HCT116 (cell line): ENCODE measurements at regions not wholly inside any gene's neighbourhood (a gene's known extent, or its start where the extent isn't known, plus 50 kb on each side); places are given as distances from the start of the nearest gene placed in this dataset.

Experiments
- ATAC-seq: fragments of 200-7000 bp; cut with Tn5 transposase; 2 replicates; pipeline ENCODE4 v1.9.1; 2020; ENCODE audit warnings: mild to moderate bottlenecking, moderate library complexity
- BruUV-seq: library from RNA; stranded (reverse); fragments of 400-500 nt; replicated peaks from 2 replicates; lab custom pipeline; 2021; lab: Mats Ljungman, UMichigan
- CTCF ChIA-PET: fragments of 300-600 bp; sonication (Branson Sonifier 250); formaldehyde crosslinking; loops from one replicate; lab custom pipeline; 2021; ENCODE audit warnings: antibody characterized with exemption; lab: Charles Lee
- POLR2A ChIA-PET: fragments of 300-600, 350-600 bp; sonication (Branson Sonifier 250); formaldehyde crosslinking; loops from one replicate; lab custom pipeline; 2021; ENCODE audit warnings: antibody characterized with exemption; lab: Charles Lee
- RAD21 ChIA-PET, 2 experiments: fragments of 300-600 bp; sonication (Branson Sonifier 250); formaldehyde crosslinking; loops; one replicate each; lab custom pipeline; 2023; ENCODE audit warnings: low total read pairs in 2 of 2; ENCODE audit not compliant: uncharacterized antibody in 2 of 2, unreplicated experiment in 2 of 2, low non-redundant PET in 1 of 2; lab: Charles Lee
- DNase-seq: peaks from one replicate; pipeline ENCODE4 v3.0.0-alpha.2; 2010; ENCODE audit warnings: low read depth, low spot score
- H2AFZ ChIP-seq: fragments of 200-600 bp; shearing (Covaris generic), sonication (generic); 2 replicates; pipeline ENCODE4 v1.6.1; 2017; ENCODE audit warnings: low read depth, mixed run types, mixed read lengths, antibody characterized with exemption, low read length; ENCODE audit not compliant: poor library complexity, severe bottlenecking
- H3K27ac ChIP-seq: 2 replicates; pipeline ENCODE4 v1.5.1; 2012; ENCODE audit warnings: low read depth, low read length
- H3K27me3 ChIP-seq: fragments of 200-600 bp; sonication (generic); 2 replicates; pipeline ENCODE4 v1.6.1; 2016; ENCODE audit warnings: mixed run types, low read length, mixed read lengths; ENCODE audit not compliant: insufficient read depth
- H3K36me3 ChIP-seq, 2 experiments: fragments of 200-500 bp in 1 of 2; fragments of 200-600 bp in 1 of 2; sonication (Bioruptor generic) in 1 of 2; sonication (generic) in 1 of 2; 2 replicates each; pipeline versions ENCODE4 v1.5.1 to v1.6.1; 2014 to 2016; ENCODE audit warnings: low read length in 2 of 2, inconsistent platforms in 1 of 2, mixed read lengths in 1 of 2, mixed run types in 1 of 2; ENCODE audit not compliant: insufficient read depth in 2 of 2, control insufficient read depth in 1 of 2
- H3K4me1 ChIP-seq, 2 experiments: fragments of 200-600 bp in 1 of 2; sonication (generic) in 1 of 2; 2 replicates each; pipeline versions ENCODE4 v1.5.1 to v1.6.1; 2012 to 2017; ENCODE audit warnings: low read length in 2 of 2, inconsistent platforms in 1 of 2, mild to moderate bottlenecking in 1 of 2, mixed read lengths in 1 of 2, mixed run types in 1 of 2, moderate library complexity in 1 of 2; ENCODE audit not compliant: insufficient read depth in 2 of 2, control insufficient read depth in 1 of 2
- H3K4me2 ChIP-seq: fragments of 200-600 bp; sonication (generic); 2 replicates; pipeline ENCODE4 v1.6.1; 2017; ENCODE audit warnings: mixed run types, low read length, mixed read lengths
- H3K4me3 ChIP-seq, 2 experiments: fragments of 200-600 bp in 1 of 2; sonication (generic) in 1 of 2; replicated peaks in 1 of 2; 2 replicates each; pipeline ENCODE4 v1.5.1; 2011 to 2016; ENCODE audit warnings: low read length in 2 of 2, control low read depth in 1 of 2, low read depth in 1 of 2, mild to moderate bottlenecking in 1 of 2, mixed read lengths in 1 of 2, mixed run types in 1 of 2
- H3K79me2 ChIP-seq: fragments of 200-600 bp; sonication (generic); 2 replicates; pipeline ENCODE4 v1.6.1; 2017; ENCODE audit warnings: mild to moderate bottlenecking, mixed run types, low read length, moderate library complexity, mixed read lengths; ENCODE audit not compliant: insufficient read depth
- H3K9ac ChIP-seq: fragments of 200-600 bp; sonication (generic); 2 replicates; pipeline ENCODE4 v1.6.1; 2016; ENCODE audit warnings: low read length, mixed read lengths
- H3K9me2 ChIP-seq: fragments of 200-600 bp; sonication (generic), shearing (Covaris generic); 2 replicates; pipeline ENCODE4 v1.6.1; 2017; ENCODE audit warnings: mixed run types, mild to moderate bottlenecking, moderate library complexity; ENCODE audit not compliant: insufficient read depth
- H3K9me3 ChIP-seq, 2 experiments: fragments of 200-500 bp in 1 of 2; fragments of 200-600 bp in 1 of 2; sonication (Bioruptor generic) in 1 of 2; sonication (generic) in 1 of 2; 2 replicates each; pipeline ENCODE4 v1.6.1; 2014 to 2017; ENCODE audit warnings: low read length in 2 of 2, mixed read lengths in 2 of 2, inconsistent platforms in 1 of 2, low read depth in 1 of 2, mild to moderate bottlenecking in 1 of 2, mixed run types in 1 of 2, moderate library complexity in 1 of 2; ENCODE audit not compliant: control insufficient read depth in 1 of 2, insufficient read depth in 1 of 2
- H4K20me1 ChIP-seq: fragments of 200-600 bp; sonication (generic), shearing (Covaris generic); 2 replicates; pipeline ENCODE4 v1.6.1; 2017; ENCODE audit warnings: mixed run types, mild to moderate bottlenecking, moderate library complexity; ENCODE audit not compliant: insufficient read depth
- ATF3 ChIP-seq: IDR thresholded peaks from 2 replicates; pipeline ENCODE4 v1.6.1; 2012
- CBX3 ChIP-seq: IDR thresholded peaks from 2 replicates; pipeline ENCODE4 v1.6.1; 2012; ENCODE audit warnings: low read depth
- CEBPB ChIP-seq: IDR thresholded peaks from 2 replicates; pipeline ENCODE4 v1.6.1; 2012; ENCODE audit warnings: low read depth
- EGR1 ChIP-seq: IDR thresholded peaks from 2 replicates; pipeline ENCODE4 v1.6.1; 2012; ENCODE audit warnings: low read depth
- ELF1 ChIP-seq: IDR thresholded peaks from 2 replicates; pipeline ENCODE4 v1.6.1; 2012; ENCODE audit warnings: low read depth, borderline replicate concordance
- EZH2 ChIP-seq: fragments of 200-600 bp; sonication (generic); IDR thresholded peaks from 2 replicates; pipeline ENCODE4 v1.6.1; 2017; ENCODE audit warnings: antibody characterized with exemption, mixed run types
- EZH2phosphoT487 ChIP-seq: fragments of 200-600 bp; IDR thresholded peaks from 2 replicates; pipeline ENCODE4 v1.6.1; 2018; ENCODE audit warnings: antibody characterized with exemption, borderline replicate concordance
- JUND ChIP-seq: IDR thresholded peaks from 2 replicates; pipeline ENCODE4 v1.6.1; 2012
- MAX ChIP-seq: IDR thresholded peaks from 2 replicates; pipeline ENCODE4 v1.6.1; 2012
- POLR2A ChIP-seq: IDR thresholded peaks from 2 replicates; pipeline ENCODE4 v1.7.0; 2011; ENCODE audit warnings: borderline replicate concordance; ENCODE audit not compliant: insufficient read depth, insufficient read length; ENCODE audit errors: extremely low read depth
- POLR2AphosphoS5 ChIP-seq: IDR thresholded peaks from 2 replicates; pipeline ENCODE4 v1.6.1; 2011; ENCODE audit warnings: mild to moderate bottlenecking, low read depth, low read length, moderate library complexity
- RAD21 ChIP-seq: IDR thresholded peaks from 2 replicates; pipeline ENCODE4 v1.6.1; 2012; ENCODE audit warnings: low read depth, mild to moderate bottlenecking
- SIN3A ChIP-seq: IDR thresholded peaks from 2 replicates; pipeline ENCODE4 v1.6.1; 2012; ENCODE audit warnings: low read depth
- SP1 ChIP-seq: IDR thresholded peaks from 2 replicates; pipeline ENCODE4 v1.6.1; 2012; ENCODE audit warnings: low read depth
- SRF ChIP-seq: IDR thresholded peaks from 2 replicates; pipeline ENCODE4 v1.6.1; 2012; ENCODE audit warnings: low read depth
- TCF7L2 ChIP-seq: IDR thresholded peaks from 2 replicates; pipeline ENCODE4 v1.7.0; 2011; ENCODE audit warnings: borderline replicate concordance, inconsistent platforms; ENCODE audit not compliant: insufficient read depth, insufficient read length; ENCODE audit errors: extremely low read depth
- YY1 ChIP-seq: IDR thresholded peaks from 2 replicates; pipeline ENCODE4 v1.6.1; 2011; ENCODE audit warnings: low read length, low read depth, moderate library complexity, mild to moderate bottlenecking; ENCODE audit not compliant: insufficient replicate concordance; ENCODE audit errors: extremely low read depth
- ZFX ChIP-seq: fragments of 450-650 bp; IDR thresholded peaks from 2 replicates; pipeline ENCODE4 v1.6.1; 2017
- ZNF274 ChIP-seq: fragments of 200-500 bp; sonication (Bioruptor generic); IDR thresholded peaks from 2 replicates; pipeline ENCODE4 v1.6.1; 2014; ENCODE audit warnings: mild to moderate bottlenecking, low read depth, low read length, inconsistent platforms
- intact Hi-C: fragments of 100-400 bp; cut with micrococcal nuclease; formaldehyde crosslinking; loops from 2 replicates; pipeline ENCODE4 v1.10.0; 2022

- DNase-seq (no peak), ATAC-seq (no peak)
- intact Hi-C loops: no loop called here
- RAD21 ChIA-PET: no interaction called here
- no peak overlapping the region for H3K27ac ChIP-seq
- CTCF ChIA-PET: no interaction called here
- no peaks in the 10 kb centered on the region for H4K20me1 ChIP-seq
- no peaks in the 10 kb centered on the region for H3K79me2 ChIP-seq
- no peaks in the 10 kb centered on the region for H3K9me2 ChIP-seq
- no peak overlapping the region for H3K4me3 ChIP-seq
- TF ChIP-seq SIN3A: no peak
- no peak for TF ChIP-seq CEBPB
- TF ChIP-seq ATF3: no peak
- no peak for TF ChIP-seq EGR1
- TF ChIP-seq ZFX: no peak
- TF ChIP-seq RAD21: no peak
- TF ChIP-seq YY1: no peak
- no peak for TF ChIP-seq SRF
- no peak for TF ChIP-seq MAX
- TF ChIP-seq CBX3: no peak
- no peak for TF ChIP-seq POLR2AphosphoS5
- no peak for TF ChIP-seq ZNF274
- no peak for TF ChIP-seq EZH2phosphoT487
- no peak for TF ChIP-seq EZH2
- no peak for TF ChIP-seq TCF7L2
- no peak for TF ChIP-seq JUND
- no peak for TF ChIP-seq SP1
- no peak for TF ChIP-seq ELF1
- no peak for TF ChIP-seq POLR2A
- no peak overlapping the region for H3K4me2 ChIP-seq
- peaks cover 17% of the 10 kb centered on the region for H3K27me3 ChIP-seq
- no peak overlapping the region for H3K9ac ChIP-seq
- BruUV-seq: no TSS peak
- no peaks in the 10 kb centered on the region for H3K4me1 ChIP-seq
- POLR2A ChIA-PET: no interaction called here
- no peaks in the 10 kb centered on the region for H3K36me3 ChIP-seq
- H3K9me3 ChIP-seq: no peaks in the 10 kb centered on the region
- H2AFZ ChIP-seq: no peak overlapping the region
Measured at GRCh38 chr1:209516771-209517680, 66.5 kb upstream of the CAMK1G start.
